Peyer's patch (tissue), 4 donors: ENCODE measurements at regions not wholly inside any gene's neighbourhood (a gene's known extent, or its start where the extent isn't known, plus 50 kb on each side); places are given as distances from the start of the nearest gene placed in this dataset.

Experiments used
- POLR2A ChIP-seq, 2 donors: fragments of 450-650 bp; IDR thresholded peaks; one replicate each; pipeline ENCODE4 v1.5.1; 2017; ENCODE audit warnings: antibody characterized with exemption in 2 of 2, mild to moderate bottlenecking in 2 of 2, moderate library complexity in 2 of 2
- TF ChIP-seq, protein P1 (sequence below), 6 experiments: fragments of 450-650 bp in 4 of 6; fragments of 200-600 bp in 2 of 6; sonication (generic) in 1 of 6; IDR thresholded peaks; one replicate each; pipeline ENCODE4 v1.5.1; 2017 to 2019; ENCODE audit warnings: antibody characterized with exemption in 6 of 6, mild to moderate bottlenecking in 3 of 6, moderate library complexity in 1 of 6

- no peak for TF ChIP-seq POLR2A (IDR thresholded peaks at IDR 0.05)
- TF ChIP-seq, protein P1, sequence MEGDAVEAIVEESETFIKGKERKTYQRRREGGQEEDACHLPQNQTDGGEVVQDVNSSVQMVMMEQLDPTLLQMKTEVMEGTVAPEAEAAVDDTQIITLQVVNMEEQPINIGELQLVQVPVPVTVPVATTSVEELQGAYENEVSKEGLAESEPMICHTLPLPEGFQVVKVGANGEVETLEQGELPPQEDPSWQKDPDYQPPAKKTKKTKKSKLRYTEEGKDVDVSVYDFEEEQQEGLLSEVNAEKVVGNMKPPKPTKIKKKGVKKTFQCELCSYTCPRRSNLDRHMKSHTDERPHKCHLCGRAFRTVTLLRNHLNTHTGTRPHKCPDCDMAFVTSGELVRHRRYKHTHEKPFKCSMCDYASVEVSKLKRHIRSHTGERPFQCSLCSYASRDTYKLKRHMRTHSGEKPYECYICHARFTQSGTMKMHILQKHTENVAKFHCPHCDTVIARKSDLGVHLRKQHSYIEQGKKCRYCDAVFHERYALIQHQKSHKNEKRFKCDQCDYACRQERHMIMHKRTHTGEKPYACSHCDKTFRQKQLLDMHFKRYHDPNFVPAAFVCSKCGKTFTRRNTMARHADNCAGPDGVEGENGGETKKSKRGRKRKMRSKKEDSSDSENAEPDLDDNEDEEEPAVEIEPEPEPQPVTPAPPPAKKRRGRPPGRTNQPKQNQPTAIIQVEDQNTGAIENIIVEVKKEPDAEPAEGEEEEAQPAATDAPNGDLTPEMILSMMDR (IDR thresholded peaks at IDR 0.05): no peak
Measured at GRCh38 chr16:86210403-86211193, 299.7 kb upstream of the FOXF1 start.
